Renal pelvis (tissue), 1 donor: ENCODE measurements at regions not wholly inside any gene's neighbourhood (a gene's known extent, or its start where the extent isn't known, plus 50 kb on each side); places are given as distances from the start of the nearest gene placed in this dataset.
A peak's percentile ranks its signal among the peaks of the same experiment; 100 is the strongest.

ENCODE experiments used
- DNase-seq: peaks from one replicate; pipeline ENCODE4 v3.0.0-alpha.2; 2013

GRCh38 chr5:32990593-32991420 lies 279.7 kb downstream of the NPR3 start:
- DNase-seq, result no peak

- no peak for DNase-seq
Measured at GRCh38 chr5:32991421-32991815, 280.3 kb downstream of the NPR3 start.

DNA sequence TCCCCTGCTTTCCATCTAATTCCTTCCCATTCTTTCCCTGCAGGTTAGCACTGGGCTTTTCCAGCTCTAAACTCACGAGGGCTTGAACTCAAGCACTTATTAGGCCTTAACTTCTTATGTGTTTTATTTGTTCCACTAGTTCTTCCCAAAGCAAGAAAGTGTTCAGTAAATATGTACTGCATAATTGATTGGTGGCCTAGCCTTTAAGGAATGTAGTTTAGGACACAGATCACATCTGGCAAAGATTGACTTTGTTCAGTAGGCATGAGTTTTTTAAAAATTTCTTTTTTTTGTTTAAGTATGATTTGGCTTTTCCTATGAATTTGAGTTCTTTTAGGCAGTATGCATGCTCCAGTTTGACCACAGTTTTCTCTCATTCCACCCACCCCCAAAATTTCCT lies 285.2 kb downstream of the NPR3 start:
- DNase-seq, result no peak

DNA sequence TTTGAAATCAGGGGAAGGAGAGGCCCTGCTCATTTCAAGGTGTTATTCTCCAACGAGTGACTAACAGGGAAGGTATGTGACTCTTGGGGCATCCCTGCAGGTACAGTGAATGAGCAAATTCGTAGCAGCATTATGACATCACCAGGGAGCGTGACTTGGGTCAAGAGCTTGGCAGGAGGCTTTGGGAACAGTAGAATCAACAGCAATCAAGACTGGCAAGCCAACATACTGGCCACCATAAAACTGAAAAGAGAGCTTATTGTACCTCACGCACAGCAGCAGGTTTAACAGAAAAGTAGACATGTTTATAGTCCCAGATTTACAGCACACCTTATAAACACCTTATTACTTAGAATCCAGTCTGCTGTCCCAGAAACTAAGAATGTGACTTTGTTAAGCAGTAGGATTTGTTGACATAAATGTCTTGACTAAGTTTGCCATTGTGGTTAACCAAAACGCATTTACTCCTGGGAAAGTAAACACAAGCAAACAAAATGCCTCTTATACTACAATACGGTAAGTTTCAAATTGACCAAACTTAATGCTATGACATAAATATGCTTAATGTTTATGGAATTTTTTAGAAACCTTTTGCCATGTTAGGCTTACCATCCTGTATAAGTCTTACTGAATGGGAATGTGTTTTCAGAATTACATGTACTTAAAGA lies 297.8 kb downstream of the NPR3 start:
- no peak for DNase-seq

DNA sequence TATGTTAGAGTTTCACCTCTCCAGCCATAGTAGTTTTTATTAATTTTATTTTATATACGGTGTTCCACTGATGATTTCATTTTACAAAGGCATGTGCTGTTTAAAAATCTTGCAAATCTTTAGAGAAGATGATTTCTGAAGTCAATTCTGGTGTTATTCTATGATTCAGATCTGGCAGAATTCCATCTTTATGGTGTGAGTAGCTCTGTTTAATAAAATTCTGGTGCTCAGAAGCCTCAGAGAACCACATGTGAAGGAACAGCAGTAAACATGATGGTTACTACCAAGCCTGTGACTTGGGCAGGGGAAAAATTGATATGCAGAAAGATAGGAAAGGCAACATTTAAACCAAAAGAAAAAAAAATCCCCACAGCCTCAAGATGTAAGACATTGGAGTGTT lies 299.7 kb downstream of the NPR3 start:
- no peak for DNase-seq

- DNase-seq, result no peak
Measured at GRCh38 chr5:33011801-33012200, 300.7 kb downstream of the NPR3 start.

GRCh38 chr5:33023649-33024048 lies 312.5 kb downstream of the NPR3 start:
- DNase-seq, result no peak

DNA sequence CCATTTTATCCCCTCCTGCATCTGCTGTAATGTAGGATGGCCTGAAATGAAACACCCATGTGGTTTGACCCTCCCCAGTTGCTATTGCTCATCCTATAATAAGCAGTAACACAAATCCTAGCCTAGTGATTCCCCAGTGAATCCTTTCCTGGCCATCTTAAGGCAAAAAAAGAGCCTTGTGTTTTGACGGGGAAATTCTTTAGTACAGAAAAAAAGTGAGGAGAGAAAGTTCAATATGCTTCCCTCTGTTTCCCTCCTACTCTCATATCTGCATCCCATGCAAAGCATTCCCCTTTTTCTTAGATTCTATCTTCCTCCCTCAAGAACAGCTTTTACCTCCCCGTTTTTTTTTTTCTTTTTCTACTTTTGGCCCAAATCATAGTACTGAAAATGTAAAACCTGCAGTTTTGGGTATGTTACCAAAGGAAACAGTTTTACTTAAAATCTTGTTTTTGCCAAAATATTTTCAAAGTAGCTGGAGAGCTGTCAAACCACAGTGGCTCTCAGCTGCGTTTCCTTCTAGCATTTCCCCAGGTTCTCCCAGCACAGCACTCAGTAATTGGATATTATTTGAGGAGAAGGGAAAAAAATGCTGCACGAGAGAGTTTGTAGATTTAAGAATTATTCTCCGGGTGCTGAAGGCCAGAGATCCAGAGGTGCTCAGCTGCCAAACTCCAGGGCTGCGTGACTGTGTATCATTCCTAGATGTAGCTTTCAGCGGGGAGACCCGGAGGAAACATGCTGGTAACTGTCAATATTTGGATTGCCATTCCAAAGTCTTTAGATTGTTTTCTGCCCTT lies 321.4 kb downstream of the NPR3 start:
- DNase-seq, result no peak

DNA sequence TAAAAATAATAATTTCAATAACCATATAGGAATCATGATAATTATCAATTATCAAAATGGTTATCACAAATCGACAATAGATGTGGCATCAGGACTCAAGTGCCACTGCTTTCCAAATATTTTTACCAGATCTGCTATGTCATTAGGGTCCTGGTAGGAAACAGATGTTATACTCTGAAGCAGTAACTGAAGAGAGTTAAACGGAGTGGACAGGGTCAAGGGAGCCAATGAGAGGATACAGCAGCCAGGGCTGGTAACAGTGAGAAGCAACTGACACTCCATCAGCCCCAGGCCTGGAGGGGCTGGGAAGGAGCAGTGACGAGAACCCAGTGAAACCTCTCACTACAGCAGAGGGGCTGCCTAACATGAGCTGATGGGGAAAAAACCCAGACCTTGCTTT lies 322.4 kb downstream of the NPR3 start:
- no peak for DNase-seq

DNA sequence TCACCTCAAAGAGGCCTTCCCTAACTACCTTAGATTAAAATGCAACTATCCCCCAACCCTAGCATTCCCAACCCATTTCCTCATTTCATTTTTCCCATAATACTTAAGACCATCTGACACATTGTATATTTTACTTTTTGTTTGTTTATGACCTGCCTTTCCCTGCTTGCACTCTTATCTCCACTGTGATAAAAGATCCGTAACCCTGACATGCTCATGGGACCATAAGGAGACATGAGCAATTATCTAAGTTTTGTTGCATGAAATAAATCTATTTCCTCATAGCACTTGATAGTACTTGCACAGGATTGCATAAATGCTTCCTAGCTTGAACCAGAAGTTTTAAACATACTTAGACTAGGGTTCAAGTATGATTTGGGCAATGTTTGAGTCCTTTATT lies 323.7 kb downstream of the NPR3 start:
- DNase-seq, result no peak

GRCh38 chr5:33035851-33036527 lies 324.9 kb downstream of the NPR3 start:
- no peak for DNase-seq

GRCh38 chr5:33037076-33037475 lies 326.0 kb downstream of the NPR3 start:
- no peak for DNase-seq

GRCh38 chr5:33041586-33041985 lies 330.5 kb downstream of the NPR3 start:
- no peak for DNase-seq

DNA sequence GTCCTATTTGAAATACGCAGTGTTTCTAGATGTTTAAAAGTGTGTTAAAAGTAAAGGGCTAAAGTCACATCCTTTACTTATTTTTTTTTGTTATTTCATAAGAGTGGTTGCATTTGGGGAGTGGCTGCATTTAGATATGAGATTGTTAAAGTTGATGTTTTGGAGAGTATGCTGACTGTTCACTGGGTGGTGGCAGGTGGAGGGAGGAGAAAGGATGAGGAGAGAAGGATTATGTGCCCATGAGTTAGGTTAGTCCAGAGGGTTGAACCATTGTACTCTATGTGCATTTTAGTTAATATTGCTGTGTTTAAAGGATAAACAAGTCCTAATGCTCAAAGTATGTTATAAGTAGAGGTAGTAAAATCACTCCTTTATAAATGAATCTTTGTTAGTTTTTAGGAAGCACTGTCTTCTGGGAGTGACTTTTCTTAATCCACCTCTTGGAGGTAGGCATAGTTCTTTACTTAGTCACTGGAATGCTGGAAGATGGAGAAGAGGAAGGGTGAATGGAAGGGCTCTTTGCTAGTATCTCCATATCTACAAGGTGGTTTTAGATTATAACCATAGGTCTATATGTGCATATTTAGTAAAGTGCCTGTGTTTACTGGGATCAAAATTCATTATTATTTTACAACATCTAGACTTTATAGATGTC lies 332.3 kb downstream of the NPR3 start:
- DNase-seq, result no peak

GRCh38 chr5:33046091-33046490 lies 335.0 kb downstream of the NPR3 start:
- no peak for DNase-seq

- DNase-seq, result no peak
Measured at GRCh38 chr5:33048315-33048714, 337.2 kb downstream of the NPR3 start.

DNA sequence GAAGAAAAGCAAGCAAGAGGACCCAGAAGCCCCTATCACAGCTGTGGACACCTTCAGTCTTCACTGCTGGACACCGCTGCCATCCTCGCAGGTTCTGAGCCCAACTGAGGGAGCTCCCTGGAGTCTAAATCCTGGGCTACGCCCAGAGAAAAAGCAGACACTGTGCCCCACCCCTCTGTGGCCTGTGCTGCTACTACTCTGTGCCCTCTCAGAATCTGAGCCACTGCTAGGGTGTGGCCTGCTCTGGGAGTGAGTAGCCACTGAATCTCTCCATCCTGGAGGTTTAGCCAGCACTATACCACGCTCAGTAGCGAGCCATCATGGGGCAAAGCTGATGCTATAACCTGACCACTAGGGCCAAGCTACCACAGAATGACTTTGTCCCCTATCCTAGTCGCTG lies 338.2 kb downstream of the NPR3 start:
- DNase-seq, result no peak

- DNase-seq, result no peak
Measured at GRCh38 chr5:33049842-33050241, 338.7 kb downstream of the NPR3 start.

GRCh38 chr5:33059081-33059480 lies 348.0 kb downstream of the NPR3 start:
- no peak for DNase-seq

- DNase-seq, result peak; percentile 12
Measured at GRCh38 chr5:33065131-33065530, 354.0 kb downstream of the NPR3 start.

- DNase-seq, result no peak
Measured at GRCh38 chr5:33067291-33067690, 356.2 kb downstream of the NPR3 start.

DNA sequence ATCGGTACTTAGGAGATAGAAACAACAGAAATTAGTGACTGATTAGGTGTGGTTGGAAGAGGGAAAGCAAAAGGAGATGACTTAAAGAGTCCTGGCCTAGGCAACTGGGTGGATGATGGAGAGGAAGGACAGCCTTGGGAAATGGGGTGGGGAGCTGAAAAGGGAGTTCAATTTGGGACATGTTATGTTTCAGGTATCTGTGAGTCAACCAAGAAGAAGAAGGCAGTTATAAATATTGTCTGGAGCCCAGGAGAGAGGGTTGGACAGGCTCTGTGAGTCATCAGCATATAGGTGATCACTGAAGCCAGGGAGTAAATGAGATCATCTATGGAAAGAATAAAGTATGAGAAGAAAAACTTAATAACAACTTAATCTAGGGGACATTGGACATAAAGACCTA lies 357.7 kb downstream of the NPR3 start:
- no peak for DNase-seq
